NT2/D1 (cell line): ENCODE measurements at regions not wholly inside any gene's neighbourhood (a gene's known extent, or its start where the extent isn't known, plus 50 kb on each side); places are given as distances from the start of the nearest gene placed in this dataset.

Experiments used
- YY1 ChIP-seq: IDR thresholded peaks from 2 replicates; pipeline ENCODE4 v1.6.1; 2011; ENCODE audit not compliant: insufficient read length, insufficient read depth
- ZNF274 ChIP-seq: IDR thresholded peaks from 2 replicates; pipeline ENCODE4 v1.6.1; 2011; ENCODE audit warnings: mild to moderate bottlenecking, low read depth, low read length

DNA sequence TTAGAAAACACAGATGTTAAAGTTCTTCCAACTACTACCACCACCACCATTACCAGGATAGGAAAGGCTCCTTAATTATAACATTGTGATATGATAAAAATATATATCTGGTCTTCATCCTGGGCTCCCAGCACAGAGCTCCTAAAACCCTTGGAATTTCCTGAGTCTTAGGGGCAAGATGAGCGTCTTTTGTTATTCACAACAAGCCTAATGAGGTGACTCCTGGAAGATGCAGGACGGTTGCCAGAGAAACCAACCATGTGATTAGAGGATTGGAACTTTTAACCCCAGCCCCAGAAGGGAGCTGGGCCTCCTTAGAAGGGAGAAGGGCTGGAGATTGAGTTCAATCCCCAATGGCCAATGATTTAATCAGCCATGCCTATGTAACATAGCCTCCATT lies 148.0 kb upstream of the ADRA1B start:
- TF ChIP-seq YY1 (no peak), ZNF274 (no peak)
